ENCODE measurements at regions not wholly inside any gene's neighbourhood (a gene's known extent, or its start where the extent isn't known, plus 50 kb on each side); places are given as distances from the start of the nearest gene placed in this dataset.

DNA sequence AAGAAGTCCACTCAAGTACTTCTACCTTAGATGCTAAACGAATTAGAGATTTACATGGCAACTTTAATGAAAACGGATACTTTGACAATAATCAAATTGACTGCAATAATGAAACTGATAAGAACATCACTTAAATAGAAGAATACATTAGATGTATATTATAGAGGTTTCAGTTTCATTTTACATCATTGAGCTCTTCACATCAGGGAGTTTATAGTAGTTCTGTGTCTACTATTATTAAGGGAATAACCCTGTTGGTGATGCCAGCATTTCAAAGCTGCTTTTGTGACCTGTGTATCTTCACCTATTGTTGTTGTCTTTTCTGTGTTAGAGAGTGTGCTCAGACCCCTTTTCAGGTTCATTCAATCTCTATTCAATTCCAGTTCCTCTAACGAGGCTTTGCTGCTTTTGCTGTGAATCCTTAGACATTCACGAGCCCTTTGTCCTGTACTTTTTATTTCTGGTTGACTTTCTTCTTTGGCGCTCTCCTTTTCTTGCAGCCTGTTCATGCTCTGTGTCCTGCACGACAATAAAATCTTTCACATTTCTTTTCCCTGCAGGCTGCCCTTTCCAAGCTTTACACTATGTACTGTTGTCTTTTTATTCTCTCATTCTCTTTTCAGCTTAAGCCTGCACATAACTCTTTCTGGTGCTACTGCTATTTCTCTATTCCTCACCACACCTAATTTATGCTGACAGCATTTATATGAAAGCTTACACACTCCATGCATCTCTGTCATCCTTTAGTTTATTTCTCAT, 232.1 kb downstream of the CPE start:
- WGBS (ENCODE audit: insufficient coverage), result 74% methylated on average over 4 of the region's 6 CpGs
- H3K9me3 ChIP-seq (ENCODE audit: control extremely low read depth in 1 of 5, control insufficient read depth in 4 of 5, insufficient read depth in 2 of 5, low read depth in 1 of 5, low read length in 4 of 5), result no peaks in the 10 kb centered on the region
- DNase-seq, result peak in 1 of 3 donors; percentile 25
- H3K27ac ChIP-seq (ENCODE audit: insufficient read depth in 1 of 2, low read depth in 1 of 2, low read length in 2 of 2, poor library complexity in 1 of 2, severe bottlenecking in 2 of 2), result peak overlapping the region in 1 of 2 experiments; percentile 16
- no peaks in the 10 kb centered on the region for H3K36me3 ChIP-seq (ENCODE audit: control insufficient read depth in 4 of 4, insufficient read depth in 4 of 4, low read length in 3 of 4)
- ChIA-PET CTCF (interaction anchor here (0.8 kb wide), 1 partner anchor 9 kb away, joined by 3 read pairs; no protein-coding TSS in a partner anchor), POLR2A (no interaction called here)
- H3K4me1 ChIP-seq (ENCODE audit: control extremely low read depth in 1 of 4, control insufficient read depth in 4 of 4, insufficient read depth in 4 of 4, low read length in 3 of 4), result peaks cover 0 to 34% (median 14%) of the 10 kb centered on the region in 4 experiments
- H3K27me3 ChIP-seq (replicated peaks in 2 of 5; ENCODE audit: control insufficient read depth in 4 of 5, insufficient read depth in 5 of 5, low read length in 4 of 5), result no peaks in the 10 kb centered on the region
- peak overlapping the region in 4 of 7 experiments; percentile 23 to 73 (median 48) for H3K4me3 ChIP-seq (ENCODE audit: control insufficient read depth in 1 of 7, extremely low read depth in 1 of 7, insufficient read depth in 4 of 7, low read depth in 2 of 7, low read length in 6 of 7)

DNA sequence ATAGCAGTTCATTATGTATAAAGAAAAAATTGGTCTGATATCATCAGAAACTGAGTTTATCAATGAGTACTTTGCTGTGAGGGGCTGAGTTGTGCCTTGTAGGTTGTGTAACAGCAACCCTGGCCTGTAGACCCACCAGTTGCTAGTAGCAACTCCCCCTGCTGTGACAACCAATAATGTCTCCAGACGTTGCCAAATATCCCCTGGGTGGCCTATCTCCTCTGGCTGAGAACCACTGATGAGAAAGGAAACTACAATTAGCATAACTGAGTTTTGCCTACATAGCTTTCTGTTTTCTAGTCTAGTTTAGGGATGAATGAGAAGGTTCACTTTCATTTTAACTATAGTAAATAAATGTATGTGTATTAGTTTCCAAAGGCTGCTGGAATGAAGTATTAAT, 234.1 kb downstream of the CPE start:
- Histone ChIP-seq H3K4me3 (ENCODE audit: control insufficient read depth in 1 of 7, extremely low read depth in 1 of 7, insufficient read depth in 4 of 7, low read depth in 2 of 7, low read length in 6 of 7) (peak overlapping the region in 3 of 7 experiments; percentile 8 to 29 (median 9)), H3K27ac (ENCODE audit: insufficient read depth in 1 of 2, low read depth in 1 of 2, low read length in 2 of 2, poor library complexity in 1 of 2, severe bottlenecking in 2 of 2) (peak overlapping the region in 1 of 2 experiments; percentile 65), H3K4me1 (ENCODE audit: control extremely low read depth in 1 of 4, control insufficient read depth in 4 of 4, insufficient read depth in 4 of 4, low read length in 3 of 4) (peaks cover 0 to 34% (median 14%) of the 10 kb centered on the region in 4 experiments), H3K36me3 (ENCODE audit: control insufficient read depth in 4 of 4, insufficient read depth in 4 of 4, low read length in 3 of 4) (no peaks in the 10 kb centered on the region), H3K9me3 (ENCODE audit: control extremely low read depth in 1 of 5, control insufficient read depth in 4 of 5, insufficient read depth in 2 of 5, low read depth in 1 of 5, low read length in 4 of 5) (peaks cover 0 to 8% (median 0%) of the 10 kb centered on the region in 5 experiments), H3K27me3 (replicated peaks in 2 of 5; ENCODE audit: control insufficient read depth in 4 of 5, insufficient read depth in 5 of 5, low read length in 4 of 5) (no peaks in the 10 kb centered on the region)
- ChIA-PET POLR2A (no interaction called here), CTCF (interaction anchor here (0.7 kb wide), 1 partner anchor 8 kb away, joined by 3 read pairs; no protein-coding TSS in a partner anchor)
- 25% methylated on average over 1 of the region's 1 CpG for WGBS (ENCODE audit: insufficient coverage)
- peak in 2 of 3 donors; percentile 54 to 57 for DNase-seq

DNA sequence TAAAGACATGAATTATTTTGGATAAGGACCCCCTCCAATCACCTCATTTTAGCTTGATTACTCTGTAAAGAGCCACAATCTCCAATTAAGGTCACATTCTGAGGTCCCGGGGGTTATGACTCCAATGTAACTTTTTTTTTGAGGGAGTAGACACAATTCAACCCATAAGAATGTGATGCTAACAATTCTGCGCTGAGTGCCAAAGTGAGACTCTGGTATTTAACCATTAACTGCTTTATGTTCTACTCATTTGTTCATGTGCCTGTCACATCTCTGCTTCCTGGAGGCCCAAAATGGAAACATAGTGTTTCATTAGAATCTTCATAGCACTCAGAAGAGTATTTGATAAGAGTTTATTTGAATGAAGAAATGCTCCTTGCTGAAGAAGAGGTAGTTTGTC, 234.8 kb downstream of the CPE start:
- no peaks in the 10 kb centered on the region for H3K36me3 ChIP-seq (ENCODE audit: control insufficient read depth in 4 of 4, insufficient read depth in 4 of 4, low read length in 3 of 4)
- POLR2A ChIA-PET, result no interaction called here
- no peak for DNase-seq
- no peaks in the 10 kb centered on the region for H3K27me3 ChIP-seq (replicated peaks in 2 of 5; ENCODE audit: control insufficient read depth in 4 of 5, insufficient read depth in 5 of 5, low read length in 4 of 5)
- no peak overlapping the region for H3K27ac ChIP-seq (ENCODE audit: insufficient read depth in 1 of 2, low read depth in 1 of 2, low read length in 2 of 2, poor library complexity in 1 of 2, severe bottlenecking in 2 of 2)
- no peak overlapping the region for H3K4me3 ChIP-seq (ENCODE audit: control insufficient read depth in 1 of 7, extremely low read depth in 1 of 7, insufficient read depth in 4 of 7, low read depth in 2 of 7, low read length in 6 of 7)
- peaks cover 0 to 34% (median 14%) of the 10 kb centered on the region in 4 experiments for H3K4me1 ChIP-seq (ENCODE audit: control extremely low read depth in 1 of 4, control insufficient read depth in 4 of 4, insufficient read depth in 4 of 4, low read length in 3 of 4)
- CTCF ChIA-PET, result interaction anchor here (0.7 kb wide), 1 partner anchor 9 kb away, joined by 3 read pairs; no protein-coding TSS in a partner anchor
- no CpG with 5 or more reads among the region's 2 CpGs for WGBS (ENCODE audit: insufficient coverage)
- peaks cover 0 to 14% (median 0%) of the 10 kb centered on the region in 5 experiments for H3K9me3 ChIP-seq (ENCODE audit: control extremely low read depth in 1 of 5, control insufficient read depth in 4 of 5, insufficient read depth in 2 of 5, low read depth in 1 of 5, low read length in 4 of 5)

DNA sequence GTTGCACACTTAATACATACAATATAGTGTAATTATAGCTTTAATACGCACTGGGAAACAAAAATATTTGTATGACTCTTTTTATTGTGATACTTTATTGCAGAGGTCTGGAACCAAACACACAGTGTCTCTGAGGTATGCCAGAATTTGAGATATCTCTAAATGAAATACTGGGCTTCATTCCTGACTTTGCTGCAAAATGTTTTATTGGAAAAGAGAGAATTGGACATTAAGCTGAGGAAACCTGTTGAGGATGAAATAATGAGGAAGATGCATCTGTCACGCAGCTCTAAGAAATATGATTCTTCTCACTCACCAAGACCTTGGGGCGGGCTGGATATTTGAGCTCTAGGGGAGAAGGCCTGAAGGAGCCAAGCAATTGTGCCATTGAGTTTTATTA, 242.1 kb downstream of the CPE start:
- no CpG with 5 or more reads among the region's 3 CpGs for WGBS (ENCODE audit: insufficient coverage)
- ChIA-PET POLR2A (no interaction called here), CTCF (no interaction called here)
- H3K36me3 ChIP-seq (ENCODE audit: control insufficient read depth in 4 of 4, insufficient read depth in 4 of 4, low read length in 3 of 4), result no peaks in the 10 kb centered on the region
- no peak overlapping the region for H3K4me3 ChIP-seq (ENCODE audit: control insufficient read depth in 1 of 7, extremely low read depth in 1 of 7, insufficient read depth in 4 of 7, low read depth in 2 of 7, low read length in 6 of 7)
- H3K27ac ChIP-seq (ENCODE audit: insufficient read depth in 1 of 2, low read depth in 1 of 2, low read length in 2 of 2, poor library complexity in 1 of 2, severe bottlenecking in 2 of 2), result no peak overlapping the region
- H3K4me1 ChIP-seq (ENCODE audit: control extremely low read depth in 1 of 4, control insufficient read depth in 4 of 4, insufficient read depth in 4 of 4, low read length in 3 of 4), result peaks cover 5 to 15% (median 7%) of the 10 kb centered on the region in 4 experiments
- DNase-seq, result no peak
- H3K27me3 ChIP-seq (replicated peaks in 2 of 5; ENCODE audit: control insufficient read depth in 4 of 5, insufficient read depth in 5 of 5, low read length in 4 of 5), result no peaks in the 10 kb centered on the region
- H3K9me3 ChIP-seq (ENCODE audit: control extremely low read depth in 1 of 5, control insufficient read depth in 4 of 5, insufficient read depth in 2 of 5, low read depth in 1 of 5, low read length in 4 of 5), result peaks cover 0 to 16% (median 0%) of the 10 kb centered on the region in 5 experiments

DNA sequence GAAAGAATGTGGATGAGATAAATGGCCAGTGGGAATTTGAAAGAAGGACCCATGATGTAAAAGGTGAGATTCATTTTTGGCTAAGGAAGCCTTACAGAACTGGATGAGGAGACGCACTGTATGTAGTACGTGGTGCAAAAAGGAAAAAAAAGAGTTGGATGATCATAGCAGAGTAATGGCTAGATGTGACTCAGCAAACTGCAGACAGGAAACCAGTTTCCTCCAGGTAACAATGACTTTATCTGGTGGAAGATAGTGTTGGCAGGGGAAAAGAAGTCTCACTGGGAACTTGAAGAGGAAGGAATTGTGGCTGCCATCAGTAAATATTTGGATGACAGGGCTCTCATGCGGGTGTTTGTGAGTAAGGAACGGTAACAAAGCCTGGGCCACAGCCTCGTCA, 243.2 kb downstream of the CPE start:
- peaks cover 5 to 15% (median 7%) of the 10 kb centered on the region in 4 experiments for H3K4me1 ChIP-seq (ENCODE audit: control extremely low read depth in 1 of 4, control insufficient read depth in 4 of 4, insufficient read depth in 4 of 4, low read length in 3 of 4)
- ChIA-PET CTCF (no interaction called here), POLR2A (no interaction called here)
- peak overlapping the region in 1 of 7 experiments; percentile 57 for H3K4me3 ChIP-seq (ENCODE audit: control insufficient read depth in 1 of 7, extremely low read depth in 1 of 7, insufficient read depth in 4 of 7, low read depth in 2 of 7, low read length in 6 of 7)
- WGBS (ENCODE audit: insufficient coverage), result 4% methylated on average over 5 of the region's 5 CpGs
- peak overlapping the region in 1 of 2 experiments; percentile 16 for H3K27ac ChIP-seq (ENCODE audit: insufficient read depth in 1 of 2, low read depth in 1 of 2, low read length in 2 of 2, poor library complexity in 1 of 2, severe bottlenecking in 2 of 2)
- DNase-seq, result peak; percentile 64 to 82 (median 77)
- H3K27me3 ChIP-seq (replicated peaks in 2 of 5; ENCODE audit: control insufficient read depth in 4 of 5, insufficient read depth in 5 of 5, low read length in 4 of 5), result no peaks in the 10 kb centered on the region
- no peaks in the 10 kb centered on the region for H3K36me3 ChIP-seq (ENCODE audit: control insufficient read depth in 4 of 4, insufficient read depth in 4 of 4, low read length in 3 of 4)
- peaks cover 0 to 14% (median 0%) of the 10 kb centered on the region in 5 experiments for H3K9me3 ChIP-seq (ENCODE audit: control extremely low read depth in 1 of 5, control insufficient read depth in 4 of 5, insufficient read depth in 2 of 5, low read depth in 1 of 5, low read length in 4 of 5)

DNA sequence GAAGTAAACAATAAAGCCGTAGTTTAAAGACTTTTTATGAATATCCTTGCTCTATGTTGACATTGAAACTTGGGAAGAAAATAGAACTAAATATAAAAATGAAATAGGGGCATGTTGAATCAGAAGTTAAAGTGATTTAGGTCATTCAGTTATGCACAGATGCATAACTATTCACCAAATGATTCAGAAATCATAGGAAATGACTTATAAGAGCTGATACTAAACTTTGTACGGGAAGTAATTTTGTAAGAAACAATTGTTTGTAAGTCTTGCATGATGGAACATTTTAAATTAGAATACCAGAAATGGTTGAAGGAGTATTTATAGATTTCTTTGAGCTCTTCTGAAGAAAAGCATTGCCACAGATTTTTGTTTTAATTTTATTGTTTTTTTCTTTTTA, 246.5 kb downstream of the CPE start:
- WGBS (ENCODE audit: insufficient coverage), result 75% methylated on average over 1 of the region's 2 CpGs
- ChIA-PET POLR2A (no interaction called here), CTCF (no interaction called here)
- Histone ChIP-seq H3K27me3 (replicated peaks in 2 of 5; ENCODE audit: control insufficient read depth in 4 of 5, insufficient read depth in 5 of 5, low read length in 4 of 5) (no peaks in the 10 kb centered on the region), H3K27ac (ENCODE audit: insufficient read depth in 1 of 2, low read depth in 1 of 2, low read length in 2 of 2, poor library complexity in 1 of 2, severe bottlenecking in 2 of 2) (no peak overlapping the region), H3K9me3 (ENCODE audit: control extremely low read depth in 1 of 5, control insufficient read depth in 4 of 5, insufficient read depth in 2 of 5, low read depth in 1 of 5, low read length in 4 of 5) (no peaks in the 10 kb centered on the region), H3K4me3 (ENCODE audit: control insufficient read depth in 1 of 7, extremely low read depth in 1 of 7, insufficient read depth in 4 of 7, low read depth in 2 of 7, low read length in 6 of 7) (no peak overlapping the region), H3K4me1 (ENCODE audit: control extremely low read depth in 1 of 4, control insufficient read depth in 4 of 4, insufficient read depth in 4 of 4, low read length in 3 of 4) (peaks cover 5 to 15% (median 7%) of the 10 kb centered on the region in 4 experiments), H3K36me3 (ENCODE audit: control insufficient read depth in 4 of 4, insufficient read depth in 4 of 4, low read length in 3 of 4) (no peaks in the 10 kb centered on the region)
- no peak for DNase-seq

DNA sequence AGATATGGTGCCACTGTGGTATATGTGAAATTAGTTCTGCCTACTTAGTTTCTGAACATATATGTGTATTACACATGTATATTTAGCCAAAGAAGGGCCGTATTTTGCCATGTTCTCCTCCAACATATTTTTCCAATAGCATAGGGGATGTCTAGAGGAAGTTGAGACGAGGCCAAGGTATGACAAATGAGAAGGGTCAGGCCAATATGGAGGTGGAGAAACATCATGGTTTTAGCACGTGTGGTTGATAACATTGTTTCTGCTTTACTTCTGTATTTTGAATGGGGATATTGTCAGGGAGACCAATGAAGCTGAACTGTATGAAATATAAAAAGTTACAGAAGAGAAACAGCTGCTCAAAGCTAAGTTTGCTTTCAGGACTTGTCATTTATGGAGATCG, 246.7 kb upstream of the TLL1 start:
- Histone ChIP-seq H3K36me3 (ENCODE audit: control insufficient read depth in 4 of 4, insufficient read depth in 4 of 4, low read length in 3 of 4) (no peaks in the 10 kb centered on the region), H3K4me3 (ENCODE audit: control insufficient read depth in 1 of 7, extremely low read depth in 1 of 7, insufficient read depth in 4 of 7, low read depth in 2 of 7, low read length in 6 of 7) (no peak overlapping the region), H3K27ac (ENCODE audit: insufficient read depth in 1 of 2, low read depth in 1 of 2, low read length in 2 of 2, poor library complexity in 1 of 2, severe bottlenecking in 2 of 2) (no peak overlapping the region), H3K27me3 (replicated peaks in 2 of 5; ENCODE audit: control insufficient read depth in 4 of 5, insufficient read depth in 5 of 5, low read length in 4 of 5) (no peaks in the 10 kb centered on the region), H3K9me3 (ENCODE audit: control extremely low read depth in 1 of 5, control insufficient read depth in 4 of 5, insufficient read depth in 2 of 5, low read depth in 1 of 5, low read length in 4 of 5) (no peaks in the 10 kb centered on the region), H3K4me1 (ENCODE audit: control extremely low read depth in 1 of 4, control insufficient read depth in 4 of 4, insufficient read depth in 4 of 4, low read length in 3 of 4) (peaks cover 5 to 15% (median 7%) of the 10 kb centered on the region in 4 experiments)
- POLR2A ChIA-PET, result no interaction called here
- no peak for DNase-seq
- 92% methylated on average over 4 of the region's 4 CpGs for WGBS (ENCODE audit: insufficient coverage)
- CTCF ChIA-PET, result no interaction called here
